Astrocyte (in vitro differentiated cells and primary cell): ENCODE measurements at regions not wholly inside any gene's neighbourhood (a gene's known extent, or its start where the extent isn't known, plus 50 kb on each side); places are given as distances from the start of the nearest gene placed in this dataset.
A peak's percentile ranks its signal among the peaks of the same experiment; 100 is the strongest.
"Not testable (repeated sequence)": the region's sequence is repeated elsewhere in the genome, so short reads cannot be mapped to it uniquely, and the experiment has no call there.

Source experiments
- DNase-seq: peaks from one replicate; pipeline ENCODE4 v3.0.0-alpha.2; 2010; ENCODE audit warnings: low read depth
- FAIRE-seq: peaks from 2 replicates; lab custom pipeline; 2011; peaks lifted over from hg19 to GRCh38; lab: Jason Lieb, UNC
- H2AFZ ChIP-seq: 2 replicates; pipeline ENCODE4 v1.6.0; 2012; ENCODE audit warnings: low read depth, low read length, inconsistent platforms
- H3K27ac ChIP-seq: 2 replicates; pipeline ENCODE4 v1.5.1; 2011; ENCODE audit warnings: low read depth, low read length, inconsistent platforms
- H3K27me3 ChIP-seq: 2 replicates; pipeline ENCODE4 v1.6.0; 2011; ENCODE audit warnings: low read length, inconsistent platforms; ENCODE audit not compliant: insufficient read depth
- H3K36me3 ChIP-seq: 2 replicates; pipeline ENCODE4 v1.5.1; 2011; ENCODE audit warnings: low read length, inconsistent platforms; ENCODE audit not compliant: insufficient read depth
- H3K4me1 ChIP-seq: 2 replicates; pipeline ENCODE4 v1.5.1; 2011; ENCODE audit warnings: low read length, inconsistent platforms; ENCODE audit not compliant: insufficient read depth
- H3K4me2 ChIP-seq: 2 replicates; pipeline ENCODE4 v1.6.0; 2012; ENCODE audit warnings: low read length, inconsistent platforms
- H3K4me3 ChIP-seq: 2 replicates; pipeline ENCODE4 v1.5.1; 2011; ENCODE audit warnings: low read depth, mild to moderate bottlenecking, low read length, inconsistent platforms; ENCODE audit not compliant: insufficient read depth
- H3K79me2 ChIP-seq: 2 replicates; pipeline ENCODE4 v1.6.0; 2012; ENCODE audit warnings: mild to moderate bottlenecking, low read length, inconsistent platforms; ENCODE audit not compliant: insufficient read depth
- H3K9ac ChIP-seq: 2 replicates; pipeline ENCODE4 v1.6.0; 2012; ENCODE audit warnings: mild to moderate bottlenecking, low read length, inconsistent platforms
- H3K9me3 ChIP-seq: 2 replicates; pipeline ENCODE4 v1.5.1; 2012; ENCODE audit warnings: low read depth, mild to moderate bottlenecking, low read length, inconsistent platforms; ENCODE audit not compliant: insufficient read depth
- H4K20me1 ChIP-seq: 2 replicates; pipeline ENCODE4 v1.6.0; 2012; ENCODE audit warnings: low read length, inconsistent platforms; ENCODE audit not compliant: insufficient read depth
- H3K27ac Mint-ChIP-seq: one replicate; pipeline ENCODE4 v1.8.0; 2021; ENCODE audit warnings: mild to moderate bottlenecking, mixed read lengths; ENCODE audit not compliant: unreplicated experiment
- H3K27me3 Mint-ChIP-seq: one replicate; pipeline ENCODE4 v1.8.0; 2021; ENCODE audit warnings: low read depth, mixed read lengths; ENCODE audit not compliant: unreplicated experiment
- H3K36me3 Mint-ChIP-seq: one replicate; pipeline ENCODE4 v1.8.0; 2021; ENCODE audit warnings: low read depth, mixed read lengths; ENCODE audit not compliant: unreplicated experiment
- H3K4me1 Mint-ChIP-seq: one replicate; pipeline ENCODE4 v1.8.0; 2021; ENCODE audit warnings: low read depth, mixed read lengths; ENCODE audit not compliant: unreplicated experiment
- H3K4me3 Mint-ChIP-seq: one replicate; pipeline ENCODE4 v1.8.0; 2021; ENCODE audit warnings: mild to moderate bottlenecking, moderate library complexity, mixed read lengths; ENCODE audit not compliant: unreplicated experiment
- H3K9me3 Mint-ChIP-seq: one replicate; pipeline ENCODE4 v1.8.0; 2021; ENCODE audit warnings: mild to moderate bottlenecking, mixed read lengths; ENCODE audit not compliant: unreplicated experiment
- EZH2 ChIP-seq: IDR thresholded peaks from 2 replicates; pipeline ENCODE4 v1.6.1; 2012; ENCODE audit warnings: mild to moderate bottlenecking, low read length, inconsistent platforms; ENCODE audit not compliant: insufficient read depth
- TF ChIP-seq, protein P1 (sequence below): IDR thresholded peaks from 2 replicates; pipeline ENCODE4 v1.5.1; 2011; ENCODE audit warnings: low read depth, mild to moderate bottlenecking, inconsistent platforms, low read length, moderate library complexity; ENCODE audit not compliant: insufficient read depth

- Mint-ChIP-seq H3K4me3 (no peak overlapping the region), H3K4me1 (peaks cover 38% of the 10 kb centered on the region), H3K36me3 (no peaks in the 10 kb centered on the region), H3K27me3 (no peaks in the 10 kb centered on the region), H3K9me3 (peaks cover 6% of the 10 kb centered on the region), H3K27ac (no peak overlapping the region)
- FAIRE-seq (no peak), DNase-seq (peak; percentile 44)
- Histone ChIP-seq H3K79me2 (no peaks in the 10 kb centered on the region), H3K27ac (peak overlapping the region; percentile 24), H3K9me3 (no peaks in the 10 kb centered on the region), H4K20me1 (no peaks in the 10 kb centered on the region), H3K9ac (no peak overlapping the region), H3K4me2 (no peak overlapping the region), H3K4me3 (no peak overlapping the region), H3K27me3 (no peaks in the 10 kb centered on the region), H3K4me1 (peaks cover 27% of the 10 kb centered on the region), H2AFZ (no peak overlapping the region), H3K36me3 (no peaks in the 10 kb centered on the region)
- no peak for TF ChIP-seq EZH2
- TF ChIP-seq, protein P1, sequence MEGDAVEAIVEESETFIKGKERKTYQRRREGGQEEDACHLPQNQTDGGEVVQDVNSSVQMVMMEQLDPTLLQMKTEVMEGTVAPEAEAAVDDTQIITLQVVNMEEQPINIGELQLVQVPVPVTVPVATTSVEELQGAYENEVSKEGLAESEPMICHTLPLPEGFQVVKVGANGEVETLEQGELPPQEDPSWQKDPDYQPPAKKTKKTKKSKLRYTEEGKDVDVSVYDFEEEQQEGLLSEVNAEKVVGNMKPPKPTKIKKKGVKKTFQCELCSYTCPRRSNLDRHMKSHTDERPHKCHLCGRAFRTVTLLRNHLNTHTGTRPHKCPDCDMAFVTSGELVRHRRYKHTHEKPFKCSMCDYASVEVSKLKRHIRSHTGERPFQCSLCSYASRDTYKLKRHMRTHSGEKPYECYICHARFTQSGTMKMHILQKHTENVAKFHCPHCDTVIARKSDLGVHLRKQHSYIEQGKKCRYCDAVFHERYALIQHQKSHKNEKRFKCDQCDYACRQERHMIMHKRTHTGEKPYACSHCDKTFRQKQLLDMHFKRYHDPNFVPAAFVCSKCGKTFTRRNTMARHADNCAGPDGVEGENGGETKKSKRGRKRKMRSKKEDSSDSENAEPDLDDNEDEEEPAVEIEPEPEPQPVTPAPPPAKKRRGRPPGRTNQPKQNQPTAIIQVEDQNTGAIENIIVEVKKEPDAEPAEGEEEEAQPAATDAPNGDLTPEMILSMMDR = no peak
These were observed 337.1 kb upstream of the CTSO start for GRCh38 chr4:156290811-156291210.

DNA sequence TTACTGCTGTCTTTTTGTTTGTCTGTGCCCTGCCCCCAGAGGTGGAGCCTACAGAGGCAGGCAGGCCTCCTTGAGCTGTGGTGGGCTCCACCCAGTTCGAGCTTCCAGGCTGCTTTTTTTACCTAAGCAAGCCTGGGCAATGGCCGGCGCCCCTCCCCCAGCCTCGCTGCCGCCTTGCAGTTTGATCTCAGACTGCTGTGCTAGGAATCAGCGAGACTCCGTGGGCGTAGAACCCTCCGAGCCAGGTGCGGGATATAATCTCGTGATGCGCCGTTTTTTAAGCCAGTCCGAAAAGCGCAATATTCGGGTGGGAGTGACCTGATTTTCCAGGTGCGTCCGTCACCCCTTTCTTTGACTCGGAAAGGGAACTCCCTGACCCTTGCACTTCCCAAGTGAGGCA is 336.4 kb upstream of the CTSO start:
- not testable (repeated sequence) for H3K9me3 Mint-ChIP-seq, H4K20me1 ChIP-seq, H3K27me3 ChIP-seq, H3K27ac Mint-ChIP-seq, H3K4me2 ChIP-seq, H3K27ac ChIP-seq, H3K27me3 Mint-ChIP-seq, H3K4me3 ChIP-seq, H3K79me2 ChIP-seq, H3K36me3 ChIP-seq, H2AFZ ChIP-seq, H3K9ac ChIP-seq, FAIRE-seq, H3K36me3 Mint-ChIP-seq, H3K9me3 ChIP-seq, DNase-seq, H3K4me3 Mint-ChIP-seq
- H3K4me1 Mint-ChIP-seq = peaks cover 34% of the 10 kb centered on the region
- H3K4me1 ChIP-seq = peaks cover 27% of the 10 kb centered on the region

DNA sequence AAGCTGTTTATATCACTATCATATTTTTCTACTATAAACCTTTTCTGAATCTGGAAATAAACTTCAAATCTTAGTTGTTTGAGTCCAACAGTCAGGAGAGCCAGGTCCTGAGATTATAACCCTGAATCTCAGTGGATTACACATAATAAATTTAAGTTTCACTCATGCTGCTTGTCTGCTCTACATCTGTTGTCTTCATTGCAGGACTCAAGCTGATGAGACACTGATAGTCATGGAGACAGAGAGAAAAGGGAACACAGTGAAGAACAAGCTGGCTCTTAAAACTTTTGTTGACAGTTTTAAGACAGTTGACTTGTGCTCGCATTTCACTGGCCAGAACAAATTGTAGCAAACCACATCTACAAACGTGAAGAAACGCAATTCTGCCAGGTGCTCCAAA is 327.0 kb upstream of the CTSO start:
- no peak overlapping the region for H3K4me3 Mint-ChIP-seq
- H3K27me3 Mint-ChIP-seq = no peaks in the 10 kb centered on the region
- H3K36me3 ChIP-seq = no peaks in the 10 kb centered on the region
- no peak overlapping the region for H3K27ac ChIP-seq
- TF ChIP-seq, protein P1 = no peak
- no peak for TF ChIP-seq EZH2
- peaks cover 7% of the 10 kb centered on the region for H3K9me3 Mint-ChIP-seq
- H3K4me3 ChIP-seq = no peak overlapping the region
- no peaks in the 10 kb centered on the region for H3K4me1 ChIP-seq
- no peaks in the 10 kb centered on the region for H3K9me3 ChIP-seq
- H3K79me2 ChIP-seq = no peaks in the 10 kb centered on the region
- no peaks in the 10 kb centered on the region for H3K4me1 Mint-ChIP-seq
- no peak overlapping the region for H3K27ac Mint-ChIP-seq
- DNase-seq (no peak), FAIRE-seq (no peak)
- no peaks in the 10 kb centered on the region for H3K27me3 ChIP-seq
- no peak overlapping the region for H2AFZ ChIP-seq
- no peak overlapping the region for H3K4me2 ChIP-seq
- H4K20me1 ChIP-seq = no peaks in the 10 kb centered on the region
- H3K9ac ChIP-seq = no peak overlapping the region
- no peaks in the 10 kb centered on the region for H3K36me3 Mint-ChIP-seq
